ENCODE measurements at regions not wholly inside any gene's neighbourhood (a gene's known extent, or its start where the extent isn't known, plus 50 kb on each side); places are given as distances from the start of the nearest gene placed in this dataset.

DNA sequence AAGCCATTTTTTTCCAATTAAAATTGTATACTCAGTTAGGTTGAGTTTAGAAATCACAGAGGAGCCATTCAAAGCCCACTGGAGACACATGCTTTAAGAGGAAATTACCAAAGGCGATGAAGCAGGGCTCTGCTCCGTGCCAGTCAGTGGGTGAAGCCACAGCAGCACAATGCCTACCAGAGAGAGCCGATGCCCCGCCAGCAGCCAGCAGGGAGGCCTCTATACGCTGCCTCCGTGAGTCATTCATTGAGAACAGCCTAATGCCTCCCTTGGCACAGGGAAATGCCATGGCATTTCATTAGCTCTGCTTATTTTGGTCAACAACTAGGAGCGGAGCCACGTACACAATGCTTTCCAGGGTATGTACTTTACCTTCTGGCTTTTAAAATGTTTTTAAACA lies 197.8 kb upstream of the FRMD6 start:
- TF ChIP-seq YY1 (IDR thresholded peaks at IDR 0.05; ENCODE audit: insufficient read depth, insufficient read length) (no peak), ZNF274 (IDR thresholded peaks at IDR 0.05; ENCODE audit: low read depth, low read length) (no peak)
